Spleen (tissue), 7 donors: ENCODE measurements at regions not wholly inside any gene's neighbourhood (a gene's known extent, or its start where the extent isn't known, plus 50 kb on each side); places are given as distances from the start of the nearest gene placed in this dataset.

Experiments used
- POLR2A ChIP-seq, 3 donors: fragments of 450-650 bp; IDR thresholded peaks; one replicate each; pipeline ENCODE4 v1.5.1; 2017; ENCODE audit warnings: antibody characterized with exemption in 3 of 3, mild to moderate bottlenecking in 1 of 3
- POLR2AphosphoS5 ChIP-seq, 3 donors: sonication (generic); formaldehyde crosslinking; IDR thresholded peaks; one replicate each; pipeline ENCODE4 v1.5.1; 2017; ENCODE audit warnings: antibody characterized with exemption in 3 of 3
- TF ChIP-seq, protein P1 (sequence below), 11 experiments: fragments of 200-600 bp in 7 of 11; fragments of 450-650 bp in 4 of 11; sonication (generic) in 4 of 11; IDR thresholded peaks in 8 of 11; conservative IDR thresholded peaks in 3 of 11; 1 replicate in 7 of 11; 2 replicates in 4 of 11; pipeline versions ENCODE4 v1.4.0 to v1.8.0; 2016 to 2021; ENCODE audit warnings: antibody characterized with exemption in 11 of 11, inconsistent platforms in 4 of 11, mild to moderate bottlenecking in 1 of 11
- donor health status: DM: no; HTN: no; CAD: no; lungs with moderate emphysema.
- donor health status: DM: no; HTN: no; CAD: no.
- donor health status: DM: no; HTN: no; CAD: no.

DNA sequence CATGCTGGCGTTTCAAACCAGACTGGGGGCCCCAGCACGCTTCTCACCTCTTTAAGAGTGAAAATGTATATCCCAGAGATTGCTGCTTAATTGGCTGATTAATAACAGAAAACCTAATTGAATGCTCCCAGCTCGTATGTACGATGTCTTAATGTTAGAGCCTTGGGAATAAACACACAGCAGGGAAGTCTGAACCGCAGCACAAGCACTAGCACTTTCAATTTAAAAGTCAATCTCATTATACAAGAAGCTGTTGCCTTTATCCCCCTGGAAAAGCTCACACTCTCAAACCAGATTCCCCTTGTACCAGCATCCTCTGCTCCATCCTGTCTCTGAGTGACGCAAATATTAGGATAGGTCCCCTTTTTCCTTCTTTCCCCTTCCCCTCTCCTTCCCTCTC lies 449.1 kb downstream of the MN1 start:
- TF ChIP-seq, protein P1, sequence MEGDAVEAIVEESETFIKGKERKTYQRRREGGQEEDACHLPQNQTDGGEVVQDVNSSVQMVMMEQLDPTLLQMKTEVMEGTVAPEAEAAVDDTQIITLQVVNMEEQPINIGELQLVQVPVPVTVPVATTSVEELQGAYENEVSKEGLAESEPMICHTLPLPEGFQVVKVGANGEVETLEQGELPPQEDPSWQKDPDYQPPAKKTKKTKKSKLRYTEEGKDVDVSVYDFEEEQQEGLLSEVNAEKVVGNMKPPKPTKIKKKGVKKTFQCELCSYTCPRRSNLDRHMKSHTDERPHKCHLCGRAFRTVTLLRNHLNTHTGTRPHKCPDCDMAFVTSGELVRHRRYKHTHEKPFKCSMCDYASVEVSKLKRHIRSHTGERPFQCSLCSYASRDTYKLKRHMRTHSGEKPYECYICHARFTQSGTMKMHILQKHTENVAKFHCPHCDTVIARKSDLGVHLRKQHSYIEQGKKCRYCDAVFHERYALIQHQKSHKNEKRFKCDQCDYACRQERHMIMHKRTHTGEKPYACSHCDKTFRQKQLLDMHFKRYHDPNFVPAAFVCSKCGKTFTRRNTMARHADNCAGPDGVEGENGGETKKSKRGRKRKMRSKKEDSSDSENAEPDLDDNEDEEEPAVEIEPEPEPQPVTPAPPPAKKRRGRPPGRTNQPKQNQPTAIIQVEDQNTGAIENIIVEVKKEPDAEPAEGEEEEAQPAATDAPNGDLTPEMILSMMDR (IDR thresholded peaks at IDR 0.05 in 8 of 11, conservative IDR thresholded peaks at IDR 0.05 in 3 of 11) = no peak
- no peak for TF ChIP-seq POLR2A (IDR thresholded peaks at IDR 0.05)
- TF ChIP-seq POLR2AphosphoS5 (IDR thresholded peaks at IDR 0.05) = no peak
